ENCODE measurements at regions not wholly inside any gene's neighbourhood (a gene's known extent, or its start where the extent isn't known, plus 50 kb on each side); places are given as distances from the start of the nearest gene placed in this dataset.

- Histone ChIP-seq H3K27me3 (ENCODE audit: low read length) (no peaks in the 10 kb centered on the region), H3K9me2 (replicated peaks; ENCODE audit: low read length) (no peaks in the 10 kb centered on the region), H3K4me3 (ENCODE audit: low read length) (no peak overlapping the region), H3K4me2 (ENCODE audit: low read length) (no peak overlapping the region), H2AFZ (ENCODE audit: low read length) (no peak overlapping the region), H3K9me3 (ENCODE audit: low read length) (peaks cover 5% of the 10 kb centered on the region; the same call in 1 of the 2 replicates), H3K79me2 (ENCODE audit: low read length) (no peaks in the 10 kb centered on the region), H3K27ac (ENCODE audit: low read length) (no peak overlapping the region), H3F3A (ENCODE audit: low read length, unreplicated experiment) (no peaks in the 10 kb centered on the region), H3K36me3 (ENCODE audit: low read depth, low read length) (no peaks in the 10 kb centered on the region), H3K9ac (ENCODE audit: low read length) (no peak overlapping the region), H3K4me1 (ENCODE audit: insufficient read depth, low read length) (no peaks in the 10 kb centered on the region), H4K20me1 (ENCODE audit: low read length) (no peaks in the 10 kb centered on the region)
- no peak for TF ChIP-seq EZH2phosphoT487 (IDR thresholded peaks at IDR 0.05; ENCODE audit: borderline replicate concordance, low read length)
- no peak for TF ChIP-seq CTCF (conservative IDR thresholded peaks at IDR 0.05; ENCODE audit: low read depth, low read length)
- no peak for TF ChIP-seq EZH2 (IDR thresholded peaks at IDR 0.05; ENCODE audit: low read length, unreplicated experiment)
- DNase-seq (no peak), ATAC-seq (no peak)
- ChIA-PET CTCF (no interaction called here), POLR2A (ENCODE audit: unreplicated experiment) (no interaction called here)
- intact Hi-C loops (cut with micrococcal nuclease): no loop called here
- BruUV-seq (replicated peaks): no TSS peak
These were observed 975.7 kb upstream of the ZEB2 start for GRCh38 chr2:145495590-145495989.

GRCh38 chr2:145494441-145494840 is 974.5 kb upstream of the ZEB2 start:
- no peaks in the 10 kb centered on the region for H3K4me1 ChIP-seq (ENCODE audit: insufficient read depth, low read length)
- H3K9ac ChIP-seq (ENCODE audit: low read length): no peak overlapping the region
- ATAC-seq (no peak), DNase-seq (no peak)
- H3K36me3 ChIP-seq (ENCODE audit: low read depth, low read length): no peaks in the 10 kb centered on the region
- ChIA-PET CTCF (no interaction called here), POLR2A (ENCODE audit: unreplicated experiment) (no interaction called here)
- BruUV-seq (replicated peaks): no TSS peak
- H3K4me2 ChIP-seq (ENCODE audit: low read length): no peak overlapping the region
- no peak overlapping the region for H3K4me3 ChIP-seq (ENCODE audit: low read length)
- TF ChIP-seq EZH2phosphoT487 (IDR thresholded peaks at IDR 0.05; ENCODE audit: borderline replicate concordance, low read length) (no peak), CTCF (conservative IDR thresholded peaks at IDR 0.05; ENCODE audit: low read depth, low read length) (no peak), EZH2 (IDR thresholded peaks at IDR 0.05; ENCODE audit: low read length, unreplicated experiment) (no peak)
- intact Hi-C loops (cut with micrococcal nuclease): no loop called here
- H3K79me2 ChIP-seq (ENCODE audit: low read length): no peaks in the 10 kb centered on the region
- peaks cover 5% of the 10 kb centered on the region; the same call in 1 of the 2 replicates for H3K9me3 ChIP-seq (ENCODE audit: low read length)
- H2AFZ ChIP-seq (ENCODE audit: low read length): no peak overlapping the region
- no peak overlapping the region for H3K27ac ChIP-seq (ENCODE audit: low read length)
- no peaks in the 10 kb centered on the region for H3K9me2 ChIP-seq (replicated peaks; ENCODE audit: low read length)
- H3K27me3 ChIP-seq (ENCODE audit: low read length): no peaks in the 10 kb centered on the region
- H3F3A ChIP-seq (ENCODE audit: low read length, unreplicated experiment): no peaks in the 10 kb centered on the region
- no peaks in the 10 kb centered on the region for H4K20me1 ChIP-seq (ENCODE audit: low read length)

DNA sequence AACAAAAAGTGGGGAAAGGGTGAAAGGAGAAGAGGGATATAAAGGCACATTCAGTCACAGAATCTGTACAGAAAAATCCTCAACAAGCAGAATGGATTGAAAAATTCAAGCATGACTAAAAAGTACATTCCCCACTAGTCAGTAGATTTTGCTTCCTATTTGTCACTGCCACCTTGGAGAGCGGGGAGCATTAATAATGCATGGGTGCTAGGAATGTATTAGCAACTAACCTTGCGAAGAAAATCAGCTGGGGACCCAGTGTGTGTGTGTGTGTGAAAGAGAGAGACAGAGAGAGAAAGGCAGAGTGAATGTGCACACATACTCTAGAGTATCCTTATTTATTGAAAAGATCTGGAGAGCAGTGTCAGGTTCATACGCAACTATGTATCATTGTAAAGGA is 968.7 kb upstream of the ZEB2 start:
- ChIA-PET POLR2A (ENCODE audit: unreplicated experiment) (no interaction called here), CTCF (no interaction called here)
- Histone ChIP-seq H3K4me2 (ENCODE audit: low read length) (no peak overlapping the region), H3K9me2 (replicated peaks; ENCODE audit: low read length) (no peaks in the 10 kb centered on the region), H3K79me2 (ENCODE audit: low read length) (no peaks in the 10 kb centered on the region), H3K9me3 (ENCODE audit: low read length) (peaks cover 5% of the 10 kb centered on the region; the same call in 1 of the 2 replicates), H3K4me3 (ENCODE audit: low read length) (no peak overlapping the region), H3K4me1 (ENCODE audit: insufficient read depth, low read length) (peaks cover 15% of the 10 kb centered on the region), H4K20me1 (ENCODE audit: low read length) (no peaks in the 10 kb centered on the region), H3K27me3 (ENCODE audit: low read length) (no peaks in the 10 kb centered on the region), H3K9ac (ENCODE audit: low read length) (no peak overlapping the region), H2AFZ (ENCODE audit: low read length) (no peak overlapping the region), H3F3A (ENCODE audit: low read length, unreplicated experiment) (no peaks in the 10 kb centered on the region), H3K36me3 (ENCODE audit: low read depth, low read length) (no peaks in the 10 kb centered on the region), H3K27ac (ENCODE audit: low read length) (no peak overlapping the region)
- no peak for TF ChIP-seq EZH2phosphoT487 (IDR thresholded peaks at IDR 0.05; ENCODE audit: borderline replicate concordance, low read length)
- TF ChIP-seq EZH2 (IDR thresholded peaks at IDR 0.05; ENCODE audit: low read length, unreplicated experiment): no peak
- no peak for TF ChIP-seq CTCF (conservative IDR thresholded peaks at IDR 0.05; ENCODE audit: low read depth, low read length)
- DNase-seq (no peak), ATAC-seq (no peak)
- BruUV-seq (replicated peaks): no TSS peak
- intact Hi-C loops (cut with micrococcal nuclease): loop anchor here (10.0 kb wide), 1 partner anchor 544 kb away; no protein-coding TSS in a partner anchor

Measured in PC-3 (cell line).